ENCODE measurements at regions not wholly inside any gene's neighbourhood (a gene's known extent, or its start where the extent isn't known, plus 50 kb on each side); places are given as distances from the start of the nearest gene placed in this dataset.
"Not testable (repeated sequence)": the region's sequence is repeated elsewhere in the genome, so short reads cannot be mapped to it uniquely, and the experiment has no call there.

- Histone ChIP-seq H3K79me2 (ENCODE audit: control insufficient read depth, insufficient read depth, low read length) (no peaks in the 10 kb centered on the region), H3K9me3 (replicated peaks; ENCODE audit: control insufficient read depth, insufficient read depth, low read length) (no peaks in the 10 kb centered on the region), H4K20me1 (replicated peaks; ENCODE audit: control insufficient read depth, extremely low read depth, insufficient read depth, low read length) (no peaks in the 10 kb centered on the region), H3K9ac (replicated peaks; ENCODE audit: extremely low read depth, insufficient read depth, low read length) (no peak overlapping the region), H2AFZ (ENCODE audit: low read depth, low read length) (no peak overlapping the region), H3K9me1 (replicated peaks; ENCODE audit: control insufficient read depth, extremely low read depth, insufficient read depth, low read length) (no peaks in the 10 kb centered on the region), H3K4me1 (ENCODE audit: control insufficient read depth, extremely low read depth, insufficient read depth, low read length) (no peaks in the 10 kb centered on the region), H3K4me2 (ENCODE audit: insufficient read depth, low read length) (no peak overlapping the region), H3K27ac (ENCODE audit: insufficient read depth, low read depth, low read length) (no peak overlapping the region), H3K36me3 (ENCODE audit: control insufficient read depth in 2 of 2, extremely low read depth in 1 of 2, insufficient read depth in 2 of 2, low read length in 2 of 2) (no peaks in the 10 kb centered on the region), H3K27me3 (ENCODE audit: control insufficient read depth in 2 of 2, insufficient read depth in 2 of 2, low read length in 2 of 2) (no peaks in the 10 kb centered on the region), H3K4me3 (replicated peaks in 1 of 3; ENCODE audit: insufficient read depth in 1 of 3, low read depth in 1 of 3, low read length in 3 of 3) (no peak overlapping the region)
- BruUV-seq (replicated peaks), result no TSS peak
- ChIA-PET CTCF (no interaction called here), POLR2A (no interaction called here)
- FAIRE-seq (no peak), DNase-seq (ENCODE audit: low read depth, low spot score) (no peak)
- dilution Hi-C loops (cut with MboI; ENCODE audit: extremely low pct_ligation_motif_present, low sequenced_read_pairs), result no loop called here
- intact Hi-C loops (cut with micrococcal nuclease), result no loop called here
- no peak for TF ChIP-seq JUN (IDR thresholded peaks at IDR 0.05; ENCODE audit: borderline replicate concordance, insufficient read depth, insufficient read length, low read depth)
- no peak for TF ChIP-seq MYC (IDR thresholded peaks at IDR 0.05; ENCODE audit: low read depth, low read length)
- no peak for TF ChIP-seq POLR2AphosphoS5 (IDR thresholded peaks at IDR 0.05; ENCODE audit: insufficient read depth, low read depth, low read length)
- TF ChIP-seq GATA2 (IDR thresholded peaks at IDR 0.05; ENCODE audit: insufficient read depth, insufficient read length, low read depth, low read length), result no peak
- TF ChIP-seq EZH2 (IDR thresholded peaks at IDR 0.05; ENCODE audit: borderline replicate concordance, low read depth, low read length, severe bottlenecking), result no peak
- TF ChIP-seq MAX (IDR thresholded peaks at IDR 0.05; ENCODE audit: insufficient read depth, insufficient read length), result no peak
- no peak for TF ChIP-seq FOS (IDR thresholded peaks at IDR 0.05; ENCODE audit: borderline replicate concordance, insufficient read depth, low read length)
- TF ChIP-seq POLR2A (IDR thresholded peaks at IDR 0.05; ENCODE audit: low read depth, low read length), result no peak
- TF ChIP-seq CTCF (IDR thresholded peaks at IDR 0.05; ENCODE audit: extremely low read depth in 1 of 2, insufficient read depth in 1 of 2, low read depth in 1 of 2, low read length in 2 of 2), result no peak
Measured at GRCh38 chr5:32876791-32877190, 165.7 kb downstream of the NPR3 start.

GRCh38 chr5:32879364-32879763 is 168.2 kb downstream of the NPR3 start:
- H2AFZ ChIP-seq (ENCODE audit: low read depth, low read length); H3K9me1 ChIP-seq (replicated peaks; ENCODE audit: control insufficient read depth, extremely low read depth, insufficient read depth, low read length); H3K4me3 ChIP-seq (replicated peaks in 1 of 3; ENCODE audit: insufficient read depth in 1 of 3, low read depth in 1 of 3, low read length in 3 of 3); dilution Hi-C loops (cut with MboI; ENCODE audit: extremely low pct_ligation_motif_present, low sequenced_read_pairs); H3K36me3 ChIP-seq (ENCODE audit: control insufficient read depth in 2 of 2, extremely low read depth in 1 of 2, insufficient read depth in 2 of 2, low read length in 2 of 2); H3K4me2 ChIP-seq (ENCODE audit: insufficient read depth, low read length); BruUV-seq (replicated peaks); H3K9me3 ChIP-seq (replicated peaks; ENCODE audit: control insufficient read depth, insufficient read depth, low read length); intact Hi-C loops (cut with micrococcal nuclease); H3K79me2 ChIP-seq (ENCODE audit: control insufficient read depth, insufficient read depth, low read length); H3K27me3 ChIP-seq (ENCODE audit: control insufficient read depth in 2 of 2, insufficient read depth in 2 of 2, low read length in 2 of 2); DNase-seq (ENCODE audit: low read depth, low spot score); POLR2A ChIA-PET; H3K4me1 ChIP-seq (ENCODE audit: control insufficient read depth, extremely low read depth, insufficient read depth, low read length); H4K20me1 ChIP-seq (replicated peaks; ENCODE audit: control insufficient read depth, extremely low read depth, insufficient read depth, low read length); H3K9ac ChIP-seq (replicated peaks; ENCODE audit: extremely low read depth, insufficient read depth, low read length); FAIRE-seq; CTCF ChIA-PET; H3K27ac ChIP-seq (ENCODE audit: insufficient read depth, low read depth, low read length): not testable (repeated sequence)

Data from endothelial cell of umbilical vein (primary cell).